Kidney tubule cell (primary cell): ENCODE measurements at regions not wholly inside any gene's neighbourhood (a gene's known extent, or its start where the extent isn't known, plus 50 kb on each side); places are given as distances from the start of the nearest gene placed in this dataset.

ENCODE experiments used
- DNase-seq: peaks from one replicate; pipeline ENCODE4 v3.0.0-alpha.2; 2018; ENCODE audit warnings: low spot score

DNA sequence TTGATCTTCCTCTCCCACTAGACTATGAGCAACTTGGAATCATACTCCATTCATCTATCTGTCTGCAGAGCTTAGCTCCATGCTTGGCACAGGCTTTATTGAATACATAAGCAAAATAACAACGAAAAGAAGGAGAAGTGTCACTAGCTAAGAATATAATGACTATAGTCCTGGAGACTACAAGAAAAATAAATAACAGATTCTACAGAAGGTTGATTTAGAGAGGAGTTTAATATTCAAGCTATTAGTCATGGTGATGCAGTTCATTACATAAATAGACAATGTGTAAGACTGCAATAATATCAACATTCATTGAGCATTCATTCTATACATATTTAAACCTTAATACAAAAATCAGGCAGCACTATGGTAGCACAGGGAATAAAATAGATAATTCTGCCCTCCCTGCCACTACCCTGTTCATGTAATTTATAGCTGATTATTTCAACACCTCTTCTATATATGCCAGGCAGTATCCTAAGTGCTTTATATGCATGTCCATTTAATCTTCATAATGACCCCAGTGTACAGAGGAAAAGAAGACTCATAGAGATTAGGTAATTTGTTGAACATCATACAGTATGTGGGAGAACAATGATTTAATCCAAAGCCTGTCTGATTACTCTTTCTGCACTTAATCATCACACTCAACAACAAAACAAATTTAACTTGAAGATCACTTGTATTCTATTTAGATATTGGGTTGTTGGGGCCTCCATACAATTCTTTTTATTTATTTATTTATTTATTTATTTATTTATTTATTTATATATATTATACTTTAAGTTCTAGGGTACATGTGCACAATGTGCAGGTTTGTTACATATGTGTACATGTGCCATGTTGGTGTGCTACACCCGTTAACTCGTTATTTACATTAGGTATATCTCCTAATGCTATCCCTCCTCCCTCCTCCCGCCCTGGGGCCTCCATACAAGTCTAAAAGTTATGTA, 165.3 kb downstream of the RNF152 start:
- DNase-seq, result peak; percentile 37

DNA sequence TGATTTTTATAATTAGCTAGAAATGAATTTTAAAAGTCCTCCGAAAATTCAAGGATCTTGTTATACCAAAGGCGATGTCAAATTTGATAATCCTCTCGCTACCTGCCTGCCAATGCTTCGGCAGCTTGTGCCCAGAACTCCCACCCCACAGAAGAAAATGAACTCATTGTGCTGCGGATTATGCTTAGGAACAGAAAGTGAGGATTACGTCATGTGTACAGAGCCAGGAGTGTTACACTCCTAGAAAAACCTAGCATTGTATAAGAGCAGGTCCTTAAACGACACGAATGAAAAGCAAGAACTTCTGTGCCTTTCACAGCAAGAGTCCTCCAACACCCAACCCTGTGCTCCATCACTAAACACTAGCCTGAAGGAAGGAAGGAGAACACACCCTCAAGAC, 168.3 kb downstream of the RNF152 start:
- no peak for DNase-seq

DNA sequence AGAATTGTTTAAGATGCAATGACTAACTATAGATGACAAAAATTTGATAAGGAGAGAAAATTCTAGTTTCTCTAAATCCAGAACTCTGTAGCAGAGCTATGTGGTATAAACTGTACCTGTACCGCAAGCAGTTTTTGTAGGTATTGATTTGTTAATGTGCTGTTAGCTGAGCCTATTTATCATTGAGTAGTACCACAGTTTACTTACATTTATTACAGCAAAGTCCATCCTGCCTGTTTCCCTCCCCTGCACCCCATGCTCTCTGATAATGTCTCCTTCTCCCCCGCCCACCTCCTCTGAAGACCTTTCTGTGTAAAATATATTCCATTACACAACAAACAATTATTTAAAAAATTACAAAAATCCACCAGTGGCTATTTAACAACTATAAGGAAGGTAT, 170.6 kb downstream of the RNF152 start:
- DNase-seq, result no peak

DNA sequence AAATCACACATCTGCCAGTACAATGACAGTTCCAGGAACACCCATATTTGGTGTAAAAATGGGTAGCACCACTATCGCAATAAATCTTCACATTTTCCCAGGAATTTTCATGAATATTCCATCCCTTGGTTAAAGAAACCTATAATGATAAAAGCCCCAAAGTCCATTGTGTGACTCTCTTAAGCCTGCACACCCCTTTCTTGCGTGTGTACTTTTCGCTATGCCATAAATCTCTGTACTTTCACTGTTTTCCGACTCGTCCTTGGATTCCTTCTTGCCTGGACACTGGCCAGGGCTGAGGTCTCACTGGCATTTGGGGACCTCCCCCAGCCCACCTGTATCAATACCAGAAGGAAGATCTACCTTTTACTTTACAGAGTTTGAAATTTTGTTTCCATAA, 172.3 kb downstream of the RNF152 start:
- no peak for DNase-seq

DNA sequence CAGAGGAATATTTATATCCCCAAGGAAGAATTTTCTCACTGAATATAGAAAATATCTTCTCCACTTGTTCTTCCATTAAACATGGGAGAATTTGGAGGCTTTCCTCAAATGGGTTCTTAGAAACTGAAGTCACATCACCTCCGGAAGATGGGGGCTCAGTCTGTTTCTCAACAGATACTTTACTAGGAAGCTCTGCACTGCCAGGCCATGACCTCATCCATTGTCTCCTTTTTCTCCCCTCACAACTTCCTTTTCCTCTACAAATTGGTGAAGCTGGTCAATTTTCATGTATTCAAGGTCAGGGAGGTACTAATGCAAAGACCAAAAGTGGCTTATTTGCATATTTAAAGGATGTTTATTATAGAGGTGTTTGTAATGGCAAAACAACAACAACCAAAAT, 173.1 kb downstream of the RNF152 start:
- DNase-seq, result no peak

DNA sequence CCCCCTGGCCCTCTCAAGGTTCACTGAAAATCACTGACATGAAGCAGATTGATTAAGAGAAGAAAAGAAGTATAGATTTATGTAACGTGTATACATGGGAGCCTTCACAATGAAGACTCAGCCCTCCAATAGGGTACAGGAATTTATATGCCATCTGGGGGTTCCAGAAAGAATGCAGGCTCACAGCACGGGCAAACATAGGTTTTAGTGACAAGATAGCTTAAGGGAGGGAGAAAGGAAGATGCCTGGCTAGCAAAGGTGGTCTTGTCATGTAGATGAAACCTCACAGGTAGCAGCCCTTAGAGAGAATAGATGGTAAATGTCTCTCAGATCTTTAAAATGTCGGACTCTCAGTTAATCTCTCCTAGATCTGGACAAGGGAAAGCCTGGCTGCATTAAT, 173.9 kb downstream of the RNF152 start:
- no peak for DNase-seq

DNA sequence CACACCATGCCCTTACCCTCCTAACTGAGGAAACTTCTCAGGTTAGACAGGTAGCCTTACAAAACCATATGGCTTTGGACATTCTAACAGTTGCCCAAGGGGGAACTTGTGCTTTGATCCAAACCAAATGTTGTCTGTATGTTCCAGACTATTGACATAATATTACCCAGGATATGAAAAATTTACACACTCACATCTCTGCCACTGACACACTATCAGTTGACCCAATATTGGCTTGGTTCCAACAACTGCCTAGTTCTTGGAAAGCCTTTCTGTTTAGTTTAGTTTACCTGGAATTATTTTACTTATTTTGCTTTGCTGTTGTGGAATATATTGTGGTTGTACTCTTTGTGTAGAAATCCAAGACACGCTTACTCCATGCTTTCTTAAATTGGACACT, 178.4 kb downstream of the RNF152 start:
- no peak for DNase-seq

DNA sequence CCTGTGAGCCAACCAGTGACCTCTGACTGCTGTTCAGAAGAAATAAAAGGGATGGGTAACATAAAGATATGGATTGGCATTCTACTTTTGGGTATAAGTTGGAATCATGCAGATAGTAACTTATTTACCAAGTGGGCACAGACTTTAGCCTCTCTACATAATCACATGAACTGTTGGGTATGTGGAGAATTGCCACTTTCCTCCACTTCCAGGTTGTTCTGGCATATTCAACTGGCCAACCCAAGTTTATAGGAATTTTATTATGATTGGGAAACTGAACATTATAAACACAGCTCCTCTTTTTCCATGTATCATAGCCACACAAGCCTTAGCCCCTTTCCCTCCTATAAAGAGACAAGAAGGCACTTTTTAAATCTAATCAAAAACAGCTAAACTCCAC, 179.3 kb downstream of the RNF152 start:
- DNase-seq, result no peak

DNA sequence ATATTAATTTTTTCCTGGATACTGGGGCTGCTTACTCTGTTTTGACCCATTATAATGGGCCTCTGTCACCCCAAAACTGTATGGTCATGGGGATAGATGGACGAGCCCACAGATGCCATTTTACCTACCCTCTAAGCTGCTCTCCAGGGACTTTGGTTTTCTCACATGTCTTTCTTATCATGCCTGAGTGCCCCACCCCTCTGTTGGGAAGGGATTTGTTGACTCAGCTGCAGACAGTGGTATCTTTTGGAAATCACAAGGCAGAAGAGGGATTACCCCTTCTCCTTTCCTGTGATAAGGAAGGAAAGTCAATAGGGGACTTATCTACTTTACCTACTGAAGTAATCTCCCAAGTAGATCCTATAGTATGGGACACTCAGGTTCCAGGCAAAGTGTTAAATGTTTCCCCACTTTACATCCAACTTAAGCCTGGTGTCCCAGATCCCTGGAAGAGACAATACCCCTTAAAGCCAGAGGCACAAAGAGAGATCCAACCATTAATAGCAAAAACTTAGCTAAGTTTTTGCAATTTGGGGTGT, 182.7 kb downstream of the RNF152 start:
- no peak for DNase-seq

DNA sequence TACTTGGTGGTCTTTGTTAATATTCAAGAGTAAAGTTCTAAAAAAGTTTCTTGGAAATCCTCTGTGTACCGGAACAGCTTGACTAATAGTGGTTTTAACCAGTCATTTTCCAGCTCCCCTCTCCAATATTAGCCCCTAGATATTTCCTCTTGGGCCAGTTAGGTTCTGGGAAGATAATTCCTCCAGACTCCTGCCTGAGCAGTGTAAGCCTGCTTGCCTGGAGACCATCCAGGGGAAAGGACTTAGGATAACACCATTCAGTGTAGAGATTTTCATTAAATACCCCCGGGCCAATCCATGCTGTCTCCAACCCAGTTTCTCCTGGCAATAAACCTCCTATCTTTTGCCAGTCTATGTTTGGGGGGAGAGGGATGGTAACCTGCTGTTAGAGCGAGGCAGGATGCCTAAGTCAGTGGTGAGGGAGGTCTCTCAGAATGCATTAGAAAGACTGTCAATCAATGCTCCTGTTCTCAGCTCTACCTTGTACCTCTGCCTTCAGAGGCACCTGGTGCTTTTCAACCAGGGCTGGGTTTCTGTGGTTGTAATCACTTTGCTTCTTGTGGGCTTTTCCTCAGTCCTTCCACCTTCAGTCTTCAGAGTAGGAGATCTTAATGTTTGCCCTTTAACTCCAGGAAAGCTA, 186.4 kb downstream of the RNF152 start:
- no peak for DNase-seq

DNA sequence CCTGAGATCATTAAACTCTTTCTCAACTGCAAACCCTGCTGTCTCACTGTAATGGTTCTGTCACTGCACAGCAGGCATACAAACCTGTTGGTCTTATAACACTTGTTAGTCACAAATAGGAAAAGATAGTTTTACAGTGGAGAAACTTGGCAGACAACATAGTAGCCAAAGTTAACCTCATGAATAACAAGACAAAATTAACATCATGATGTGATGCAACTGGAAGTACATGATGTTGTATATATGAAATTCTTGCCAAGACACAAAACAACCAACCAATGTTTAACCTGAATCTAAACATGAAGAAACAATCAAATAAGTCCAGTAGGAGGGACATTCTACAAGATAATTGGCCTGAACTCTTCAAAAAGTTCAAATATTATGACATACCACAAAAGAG, 189.3 kb downstream of the RNF152 start:
- DNase-seq, result no peak

DNA sequence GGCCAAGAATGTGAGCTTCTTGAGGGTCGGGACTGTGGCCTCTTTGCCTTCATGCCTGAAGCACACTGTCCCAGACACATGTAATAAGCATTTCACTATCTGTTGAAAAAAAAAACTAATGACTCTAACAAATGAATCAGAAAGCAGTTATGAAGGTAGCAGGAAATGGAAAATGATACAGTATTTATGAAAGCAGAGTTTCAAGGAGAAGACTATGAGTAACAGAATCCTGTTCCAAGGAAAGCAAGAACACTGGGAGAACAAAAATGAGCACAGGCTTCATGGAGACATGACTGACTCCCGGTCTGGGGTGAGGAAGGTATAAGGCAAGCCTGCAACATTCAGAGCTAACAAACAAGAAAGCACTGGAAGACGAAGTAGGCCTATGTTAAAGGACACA, 190.8 kb downstream of the RNF152 start:
- peak; percentile 60 for DNase-seq

DNA sequence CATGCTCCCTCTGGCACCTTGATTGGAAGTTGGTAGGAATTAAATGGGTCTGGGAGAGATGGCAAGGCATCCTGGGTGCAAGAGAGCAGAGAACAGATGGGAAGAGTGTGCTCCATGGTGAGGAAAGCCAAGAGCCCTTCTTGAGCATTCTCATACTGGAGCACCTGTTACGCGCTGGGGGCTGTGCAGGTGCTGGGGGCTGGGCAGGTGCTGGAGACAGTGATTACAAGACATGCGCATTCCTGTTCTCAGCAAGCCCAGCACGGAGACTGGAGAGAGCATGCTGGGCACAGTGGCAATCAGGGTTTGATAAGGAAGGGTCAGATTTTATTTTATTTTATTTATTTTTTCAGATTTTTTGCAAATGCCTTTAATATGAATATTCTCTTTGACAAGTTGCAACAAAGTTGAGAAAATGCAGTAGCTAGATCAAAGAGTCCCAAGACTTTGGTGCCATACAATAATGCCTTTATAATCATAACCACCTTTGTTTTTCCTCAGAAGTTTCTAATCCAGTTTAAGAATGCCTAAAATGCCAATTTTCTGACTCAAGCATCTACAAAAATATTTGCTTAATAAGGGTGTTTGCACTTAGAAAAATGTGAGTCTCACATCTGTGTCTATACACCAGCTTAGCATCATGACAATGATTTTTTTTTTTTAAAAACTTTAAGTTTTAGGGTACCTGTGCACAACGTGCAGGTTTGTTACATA, 193.3 kb downstream of the RNF152 start:
- DNase-seq, result no peak

DNA sequence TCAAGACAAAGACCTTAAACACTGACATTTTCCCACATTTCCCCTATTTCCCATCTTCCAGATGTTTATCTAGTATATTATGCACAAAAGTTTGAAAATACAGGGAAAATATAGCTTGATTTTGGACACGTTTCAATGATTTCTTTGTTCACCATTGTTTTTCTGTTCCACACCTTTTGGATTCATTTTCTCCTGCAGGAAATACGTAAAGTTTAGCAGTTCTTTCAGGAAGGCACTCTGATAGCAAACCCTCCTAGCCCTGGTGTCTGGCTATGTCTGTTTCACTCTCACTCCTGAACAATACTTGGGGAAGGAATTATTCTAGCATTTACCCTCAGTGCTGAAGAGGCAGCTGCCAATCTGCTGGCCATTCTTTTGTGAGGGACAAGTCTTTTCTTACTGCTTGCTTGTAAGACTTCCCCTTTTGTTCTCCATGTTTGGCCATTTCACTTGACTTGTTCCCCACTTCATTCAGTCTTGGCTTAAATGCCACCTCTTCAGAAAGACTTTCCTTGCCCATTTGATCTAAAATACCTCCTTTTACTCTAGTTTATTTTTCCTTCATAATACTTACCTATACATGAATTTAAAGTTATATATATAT, 195.4 kb downstream of the RNF152 start:
- no peak for DNase-seq

DNA sequence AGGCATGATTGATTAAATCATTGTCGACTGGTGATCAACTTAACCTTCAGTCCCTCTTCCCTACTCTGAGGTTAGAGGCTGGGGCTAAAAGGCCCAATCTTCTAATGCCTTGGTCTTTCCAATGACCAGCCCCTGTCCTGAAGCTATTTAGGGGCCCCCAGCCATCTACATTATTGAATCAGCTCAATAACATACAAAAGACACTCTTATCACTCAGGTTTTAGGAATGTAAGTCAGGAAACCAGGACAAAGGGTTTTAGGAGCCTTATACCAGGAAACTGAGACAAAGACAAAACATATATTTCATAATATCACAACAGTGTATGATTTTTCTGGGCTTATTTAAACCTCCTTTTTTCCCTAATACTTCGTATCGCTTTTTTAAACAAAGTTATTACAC, 198.6 kb downstream of the RNF152 start:
- no peak for DNase-seq

DNA sequence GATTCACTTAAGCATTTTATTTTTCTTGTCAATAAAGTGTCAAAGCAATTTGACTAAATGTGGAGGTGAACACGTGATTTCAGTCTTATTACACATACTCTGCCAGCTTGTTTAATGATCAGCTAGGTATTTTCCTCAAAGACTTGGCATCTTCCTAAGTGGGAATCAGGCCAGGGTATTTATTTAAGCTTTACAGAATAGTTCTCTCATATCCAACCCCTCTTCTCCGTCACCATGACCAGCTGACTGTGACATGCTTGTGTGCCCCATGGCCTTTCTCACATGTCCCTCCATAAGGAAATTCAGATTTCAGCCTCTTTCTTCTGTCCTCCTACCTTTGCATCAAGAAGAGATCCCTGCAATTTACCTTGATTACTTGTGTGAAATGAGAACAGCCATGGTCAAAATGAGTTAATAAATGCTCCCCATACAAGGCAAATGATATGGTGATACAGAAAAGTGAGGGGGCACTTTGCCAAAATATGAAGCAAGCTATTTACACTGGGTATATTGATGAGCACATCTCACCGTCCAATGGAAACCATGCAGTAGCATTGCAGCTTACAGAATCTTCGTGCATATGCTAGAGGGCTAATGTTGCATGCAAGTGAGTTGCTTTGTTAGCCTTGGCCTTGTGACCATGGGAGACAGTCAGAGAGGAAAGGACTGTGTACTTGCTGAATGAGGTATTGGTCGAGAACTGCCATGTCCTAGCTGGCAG, 202.2 kb downstream of the RNF152 start:
- peak; percentile 75 for DNase-seq

DNA sequence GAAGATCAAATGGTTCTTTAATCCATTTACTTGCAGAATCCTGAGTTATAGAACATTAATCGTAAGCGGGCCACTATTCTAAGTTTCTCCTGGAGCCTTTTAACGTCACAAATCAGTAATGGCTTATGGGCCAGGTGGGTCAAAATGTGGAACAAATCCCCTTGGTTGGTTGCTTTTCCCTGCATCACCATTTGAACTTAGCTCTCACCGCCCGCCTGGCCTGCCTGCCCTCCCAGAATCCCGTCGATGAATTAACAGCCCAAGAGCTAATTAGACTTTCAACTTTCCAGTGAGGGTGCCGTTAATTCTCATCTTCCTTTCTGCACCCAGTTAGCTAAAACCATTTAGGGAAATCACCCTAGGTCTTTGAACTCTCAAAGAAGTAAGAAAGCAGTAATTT, 205.5 kb downstream of the RNF152 start:
- DNase-seq, result no peak

DNA sequence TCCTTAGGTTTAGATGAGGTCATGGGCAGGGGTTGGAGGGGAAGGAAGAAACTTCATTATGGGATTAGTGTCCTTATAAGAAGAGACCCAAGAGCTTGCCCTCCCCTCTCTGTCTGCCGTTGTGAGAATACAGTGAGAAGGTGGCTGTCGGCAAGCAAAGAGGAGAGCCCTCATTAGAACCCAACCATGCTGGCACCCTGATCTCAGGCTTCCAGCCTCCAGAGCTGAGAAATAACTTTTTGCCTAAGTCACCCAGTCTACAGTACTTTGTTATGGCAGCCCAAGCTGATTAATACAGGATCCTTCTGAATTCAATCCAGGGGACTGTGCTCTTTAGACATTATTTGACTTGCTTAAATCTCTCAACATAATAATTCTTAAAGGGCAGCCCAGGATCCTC, 209.0 kb downstream of the RNF152 start:
- no peak for DNase-seq

DNA sequence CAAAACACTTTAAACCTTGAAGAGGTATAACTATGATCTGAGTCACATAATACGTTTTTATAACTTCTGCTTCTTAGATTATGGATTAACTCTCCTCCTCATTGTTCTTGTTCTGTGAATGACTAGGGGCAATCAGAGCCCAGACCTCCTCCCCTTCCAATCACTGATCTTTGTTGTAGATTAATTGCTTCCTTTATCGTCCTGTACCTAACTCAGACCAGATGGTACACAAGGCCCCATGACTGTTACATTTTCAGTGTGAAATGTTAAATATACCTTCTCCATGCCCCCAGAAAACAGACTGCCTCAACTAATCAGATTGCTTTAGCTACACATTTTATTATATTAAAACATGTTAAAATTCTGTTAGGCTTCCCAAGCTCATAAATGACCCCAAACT, 211.7 kb downstream of the RNF152 start:
- DNase-seq, result no peak

DNA sequence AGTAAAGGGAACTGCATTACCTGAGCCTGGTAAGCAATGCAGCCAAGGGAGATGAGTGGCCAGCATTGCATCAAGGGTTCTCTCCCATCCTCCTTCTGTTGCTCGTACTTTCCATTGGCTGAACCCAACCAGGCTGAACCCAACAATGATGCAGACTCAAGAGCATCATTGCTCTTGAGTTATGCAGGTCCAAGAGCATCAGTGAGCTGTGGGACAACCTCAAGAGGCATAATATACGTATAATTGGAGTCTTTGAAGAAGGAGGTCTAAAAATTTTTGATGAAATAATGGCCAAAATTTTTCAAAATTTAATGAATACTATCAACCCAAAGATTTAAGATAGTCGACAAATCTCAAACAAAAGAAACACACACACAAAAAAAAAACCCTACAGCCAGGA, 213.0 kb downstream of the RNF152 start:
- DNase-seq, result no peak

DNA sequence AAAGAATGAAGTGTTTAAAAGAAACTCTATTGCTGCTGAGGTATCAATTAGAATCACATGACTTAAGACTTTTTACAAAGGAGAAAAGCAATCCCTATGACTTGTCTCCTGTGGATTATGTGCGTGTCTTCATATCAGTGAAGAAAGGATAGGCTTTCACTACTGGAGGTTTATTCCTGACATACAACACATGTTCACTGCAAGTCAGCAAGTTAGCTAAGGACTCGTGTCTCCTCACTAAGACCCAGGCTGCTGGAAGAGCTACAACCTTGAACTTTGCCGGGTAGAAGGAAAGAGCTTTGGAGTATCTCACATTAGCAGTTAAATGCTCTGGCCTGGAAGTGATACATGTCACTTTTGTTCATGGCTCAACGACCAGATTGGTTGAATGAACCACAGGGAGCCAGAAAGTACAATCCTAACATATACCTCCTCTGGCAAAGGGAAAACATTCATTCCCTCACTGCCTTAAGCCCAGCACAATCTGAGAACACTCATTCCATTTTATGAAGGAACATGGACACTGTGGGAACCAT, 215.3 kb downstream of the RNF152 start:
- no peak for DNase-seq
